ENCODE measurements at regions not wholly inside any gene's neighbourhood (a gene's known extent, or its start where the extent isn't known, plus 50 kb on each side); places are given as distances from the start of the nearest gene placed in this dataset.

DNA sequence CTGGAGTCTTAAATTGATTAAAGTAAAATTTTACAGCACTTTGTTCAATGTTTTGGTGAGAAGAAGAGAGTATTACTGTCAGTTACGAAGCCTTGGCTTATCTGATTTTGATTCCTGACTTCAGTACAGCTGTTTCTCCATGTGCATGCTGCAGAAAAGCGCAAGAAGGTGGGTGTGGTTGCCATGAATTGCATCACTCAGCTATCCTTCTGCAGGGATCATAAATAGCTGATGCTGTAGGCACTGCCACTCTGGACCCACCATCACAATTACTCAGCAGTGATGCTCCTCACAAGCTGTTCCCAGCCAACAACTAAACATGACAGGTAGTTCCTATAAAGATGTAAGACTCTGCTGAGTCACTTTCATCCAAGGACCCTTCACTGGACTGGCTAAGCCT lies 321.2 kb downstream of the IRS2 start:
- H3K4me3 Mint-ChIP-seq = no peak overlapping the region
- H3K27ac Mint-ChIP-seq = no peak overlapping the region
- no peaks in the 10 kb centered on the region for H3K27me3 Mint-ChIP-seq (ENCODE audit: low read depth)
- DNase-seq (ENCODE audit: low spot score) (no peak), ATAC-seq (no peak)
- peaks cover 5% of the 10 kb centered on the region; the same call in 1 of the 2 replicates for H3K36me3 Mint-ChIP-seq
- POLR2A ChIA-PET = no interaction called here
- CTCF ChIA-PET = no interaction called here
- H3K9me3 Mint-ChIP-seq = peaks cover 37% of the 10 kb centered on the region
- H3K4me1 Mint-ChIP-seq = no peaks in the 10 kb centered on the region
- TF ChIP-seq JUN (CRISPR knock-in tag; IDR thresholded peaks at IDR 0.05) (no peak), SP1 (CRISPR knock-in tag; conservative IDR thresholded peaks at IDR 0.05) (no peak), ATF2 (CRISPR knock-in tag; IDR thresholded peaks at IDR 0.05; ENCODE audit: borderline replicate concordance, low read depth) (no peak)

- Mint-ChIP-seq H3K27me3 (ENCODE audit: low read depth) (no peaks in the 10 kb centered on the region), H3K36me3 (peaks cover 12% of the 10 kb centered on the region), H3K9me3 (peaks cover 39% of the 10 kb centered on the region), H3K4me1 (peaks cover 4% of the 10 kb centered on the region), H3K27ac (no peak overlapping the region), H3K4me3 (no peak overlapping the region)
- no peak for TF ChIP-seq KAT7 (CRISPR knock-in tag; IDR thresholded peaks at IDR 0.05; ENCODE audit: borderline replicate concordance)
- no peak for TF ChIP-seq IRF2 (CRISPR knock-in tag; IDR thresholded peaks at IDR 0.05; ENCODE audit: borderline replicate concordance, low read depth)
- TF ChIP-seq SMAD4 (CRISPR knock-in tag; IDR thresholded peaks at IDR 0.05) = no peak
- no peak for TF ChIP-seq NR1H2 (CRISPR knock-in tag; IDR thresholded peaks at IDR 0.05)
- no peak for TF ChIP-seq OVOL2 (CRISPR knock-in tag; IDR thresholded peaks at IDR 0.05; ENCODE audit: borderline replicate concordance)
- TF ChIP-seq, protein P1, sequence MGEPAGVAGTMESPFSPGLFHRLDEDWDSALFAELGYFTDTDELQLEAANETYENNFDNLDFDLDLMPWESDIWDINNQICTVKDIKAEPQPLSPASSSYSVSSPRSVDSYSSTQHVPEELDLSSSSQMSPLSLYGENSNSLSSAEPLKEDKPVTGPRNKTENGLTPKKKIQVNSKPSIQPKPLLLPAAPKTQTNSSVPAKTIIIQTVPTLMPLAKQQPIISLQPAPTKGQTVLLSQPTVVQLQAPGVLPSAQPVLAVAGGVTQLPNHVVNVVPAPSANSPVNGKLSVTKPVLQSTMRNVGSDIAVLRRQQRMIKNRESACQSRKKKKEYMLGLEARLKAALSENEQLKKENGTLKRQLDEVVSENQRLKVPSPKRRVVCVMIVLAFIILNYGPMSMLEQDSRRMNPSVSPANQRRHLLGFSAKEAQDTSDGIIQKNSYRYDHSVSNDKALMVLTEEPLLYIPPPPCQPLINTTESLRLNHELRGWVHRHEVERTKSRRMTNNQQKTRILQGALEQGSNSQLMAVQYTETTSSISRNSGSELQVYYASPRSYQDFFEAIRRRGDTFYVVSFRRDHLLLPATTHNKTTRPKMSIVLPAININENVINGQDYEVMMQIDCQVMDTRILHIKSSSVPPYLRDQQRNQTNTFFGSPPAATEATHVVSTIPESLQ (CRISPR knock-in tag; IDR thresholded peaks at IDR 0.05) = no peak
- TF ChIP-seq SOX15 (CRISPR knock-in tag; IDR thresholded peaks at IDR 0.05) = no peak
- no peak for TF ChIP-seq HMGXB4 (CRISPR knock-in tag; IDR thresholded peaks at IDR 0.05)
- TF ChIP-seq GTF2I (CRISPR knock-in tag; conservative IDR thresholded peaks at IDR 0.05) = no peak
- TF ChIP-seq STAT6 (CRISPR knock-in tag; conservative IDR thresholded peaks at IDR 0.05; ENCODE audit: low read depth) = no peak
- TF ChIP-seq E2F4 (CRISPR knock-in tag; IDR thresholded peaks at IDR 0.05; ENCODE audit: borderline replicate concordance, low read depth) = no peak
- ChIA-PET POLR2A (no interaction called here), CTCF (no interaction called here)
- ATAC-seq (no peak), DNase-seq (ENCODE audit: low spot score) (no peak)
These were observed 332.0 kb downstream of the IRS2 start for GRCh38 chr13:109454167-109454917.
